Fibroblast of skin of left quadriceps (primary cell): ENCODE measurements at regions not wholly inside any gene's neighbourhood (a gene's known extent, or its start where the extent isn't known, plus 50 kb on each side); places are given as distances from the start of the nearest gene placed in this dataset.
"Not testable (repeated sequence)": the region's sequence is repeated elsewhere in the genome, so short reads cannot be mapped to it uniquely, and the experiment has no call there.

ENCODE experiments used
- DNase-seq, 2 experiments: peaks; one replicate each; pipeline ENCODE4 v3.0.0-alpha.2; 2013; ENCODE audit warnings: low read depth in 2 of 2

DNA sequence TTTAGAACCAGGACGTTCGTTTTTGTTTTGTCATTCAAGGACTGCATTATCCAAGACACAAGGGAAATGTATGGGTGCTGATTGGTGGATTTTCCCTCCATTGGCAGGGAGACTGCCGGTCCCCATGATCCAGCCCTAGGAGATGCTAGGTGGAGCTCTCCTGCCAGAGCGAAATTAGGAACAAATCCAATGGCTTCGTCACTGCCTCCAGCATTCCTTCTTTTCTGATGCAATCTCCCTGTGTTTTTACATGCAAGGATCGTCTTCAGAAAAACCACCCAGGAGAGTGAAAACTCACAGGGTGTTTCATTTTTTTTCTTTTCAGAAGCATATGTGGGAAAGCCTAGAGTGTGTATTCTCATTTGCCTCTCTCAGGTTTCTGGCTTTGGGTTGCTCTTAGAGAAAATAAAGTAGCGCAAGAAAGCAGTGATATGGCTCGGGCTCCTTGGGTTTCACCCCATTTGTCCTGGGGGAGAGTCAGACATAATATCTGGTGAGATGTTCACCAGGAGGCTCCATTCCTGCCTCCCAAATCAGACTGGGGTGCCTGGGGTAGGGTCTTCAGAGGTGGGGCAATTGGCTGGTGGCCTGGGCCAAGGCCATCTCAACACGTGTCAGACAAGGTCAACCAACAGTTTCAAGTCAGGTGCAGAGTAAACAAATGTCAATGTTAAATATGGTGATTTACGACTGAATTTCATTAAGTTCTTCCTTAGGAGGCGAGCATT, 450.9 kb upstream of the MKI67 start:
- peak; percentile 67 to 71 for DNase-seq

- no peak for DNase-seq
Observed at GRCh38 chr10:128577958-128578750, 451.9 kb upstream of the MKI67 start.

DNA sequence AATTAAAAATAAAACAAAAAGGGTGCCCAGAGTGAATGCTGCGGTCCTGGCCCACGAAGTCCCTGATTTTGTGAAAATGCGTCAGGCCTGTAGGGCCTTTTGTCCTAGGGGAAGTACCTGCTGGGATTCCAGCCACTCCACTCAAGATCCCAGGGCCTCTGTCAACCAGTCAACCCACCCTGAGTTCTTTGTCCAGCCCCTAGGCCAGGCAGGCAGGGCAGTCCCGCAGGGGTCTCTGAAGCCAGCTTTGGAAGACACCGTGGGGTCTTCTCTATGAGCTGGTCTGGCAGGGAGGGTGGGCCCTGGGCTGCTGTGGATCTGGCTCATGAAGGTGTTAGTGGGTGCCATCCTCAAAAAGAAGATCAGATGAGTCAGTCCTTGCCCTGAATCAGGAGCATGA, 452.5 kb upstream of the MKI67 start:
- DNase-seq: no peak

GRCh38 chr10:128579280-128579865, 453.1 kb upstream of the MKI67 start:
- DNase-seq: no peak

GRCh38 chr10:128579901-128580300, 453.7 kb upstream of the MKI67 start:
- DNase-seq: no peak

DNA sequence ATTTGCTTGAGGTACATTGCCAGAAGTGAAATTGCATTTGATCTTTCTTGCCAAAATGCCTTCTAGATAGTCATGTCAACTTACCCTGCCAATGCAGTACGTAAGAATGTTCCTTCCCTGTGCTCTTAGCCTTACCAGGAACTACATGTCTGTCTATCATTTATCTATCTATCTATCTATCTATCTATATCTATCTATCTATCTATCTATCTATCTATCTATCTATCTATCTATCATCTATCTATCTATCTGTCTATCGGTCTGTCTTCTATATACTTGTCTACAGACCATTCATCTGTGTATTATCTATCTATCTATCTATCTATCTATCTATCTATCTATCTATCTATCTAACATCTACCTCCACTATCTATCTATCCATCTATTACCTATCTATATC, 456.9 kb upstream of the MKI67 start:
- DNase-seq: not testable (repeated sequence)

- DNase-seq: not testable (repeated sequence)
Observed at GRCh38 chr10:128586599-128586998, 460.4 kb upstream of the MKI67 start.

DNA sequence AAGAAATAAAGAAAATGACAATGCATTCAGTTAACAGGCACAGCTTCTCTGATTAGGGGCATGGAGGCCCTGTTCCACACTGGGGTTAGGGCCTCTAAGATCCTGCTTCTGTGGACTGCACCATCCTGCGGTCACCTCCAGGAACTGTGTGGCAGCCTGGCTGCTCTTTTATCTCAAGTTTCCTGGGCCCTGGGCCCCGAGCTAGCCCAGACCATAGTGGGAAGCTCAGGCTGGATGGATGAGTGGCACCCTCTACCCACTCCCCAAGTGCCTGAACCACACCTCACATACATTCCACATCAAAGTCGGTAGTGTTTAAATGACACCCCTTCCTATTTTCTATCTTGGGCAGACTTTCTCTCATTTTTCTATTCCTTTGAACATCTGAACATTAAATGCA, 461.5 kb upstream of the MKI67 start:
- DNase-seq: no peak

- DNase-seq: no peak
Observed at GRCh38 chr10:128588402-128588801, 462.2 kb upstream of the MKI67 start.

- no peak for DNase-seq
Observed at GRCh38 chr10:128594688-128595087, 468.5 kb upstream of the MKI67 start.

DNA sequence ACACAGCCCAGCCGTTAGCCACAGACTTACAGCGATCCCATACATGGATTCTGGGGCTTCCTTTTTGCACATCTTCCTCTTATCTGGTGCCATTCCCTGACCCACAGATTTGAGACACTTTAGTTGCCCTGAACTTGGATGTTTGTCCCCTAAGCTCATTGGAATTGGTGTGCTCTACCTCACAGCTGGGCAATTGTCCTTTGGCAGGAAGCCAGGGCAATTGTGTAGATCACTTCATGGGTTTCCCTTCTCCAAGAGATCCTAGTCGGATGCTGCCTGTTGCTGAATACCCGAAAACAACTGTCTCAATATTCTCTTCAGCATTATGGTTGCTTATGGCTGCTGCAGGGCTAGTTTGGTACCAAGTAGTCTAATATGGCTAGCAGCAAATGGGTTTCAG, 470.7 kb upstream of the MKI67 start:
- DNase-seq: no peak

GRCh38 chr10:128599030-128599429, 472.8 kb upstream of the MKI67 start:
- DNase-seq: no peak

DNA sequence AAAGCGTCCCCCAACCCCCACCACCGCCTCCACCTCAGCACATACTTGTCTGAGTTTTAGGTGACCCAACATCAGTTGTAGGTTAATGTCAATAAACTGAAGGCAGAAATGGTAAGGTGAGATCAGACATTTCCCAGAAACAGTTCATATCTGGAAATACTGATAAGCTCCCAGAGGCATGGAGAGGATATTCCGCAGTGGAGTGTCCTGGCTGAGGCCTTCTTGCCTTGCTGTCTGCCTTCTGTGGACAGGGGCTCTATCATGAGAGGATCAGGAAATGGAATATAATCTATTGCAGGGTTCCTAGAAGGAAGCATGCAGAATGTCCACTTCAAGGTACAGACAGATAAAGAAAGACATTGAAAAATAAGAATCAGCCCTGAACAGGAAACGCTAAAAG, 473.3 kb upstream of the MKI67 start:
- no peak for DNase-seq

GRCh38 chr10:128602183-128602582, 476.0 kb upstream of the MKI67 start:
- no peak for DNase-seq

DNA sequence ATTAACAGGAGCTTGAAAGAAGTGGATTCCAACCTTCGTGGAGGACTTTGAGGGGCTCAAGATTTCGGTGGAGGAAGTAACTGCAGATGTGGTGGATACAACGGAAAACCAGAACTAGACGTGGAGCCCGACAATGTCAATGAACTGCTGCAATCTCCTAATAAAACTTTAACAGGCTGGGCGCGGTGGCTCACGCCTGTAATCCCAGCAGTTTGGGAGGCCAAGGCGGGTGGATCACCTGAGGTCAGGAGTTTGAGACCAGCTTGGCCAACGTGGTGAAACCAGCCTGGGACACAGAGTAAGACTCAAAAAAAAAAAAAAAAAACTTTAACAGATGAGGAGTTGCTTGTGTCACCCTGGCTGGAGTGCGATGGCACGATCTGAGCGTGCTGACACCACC, 477.8 kb upstream of the MKI67 start:
- DNase-seq: no peak

- DNase-seq: no peak
Observed at GRCh38 chr10:128605180-128605579, 479.0 kb upstream of the MKI67 start.

- DNase-seq: no peak
Observed at GRCh38 chr10:128606055-128606454, 479.8 kb upstream of the MKI67 start.

DNA sequence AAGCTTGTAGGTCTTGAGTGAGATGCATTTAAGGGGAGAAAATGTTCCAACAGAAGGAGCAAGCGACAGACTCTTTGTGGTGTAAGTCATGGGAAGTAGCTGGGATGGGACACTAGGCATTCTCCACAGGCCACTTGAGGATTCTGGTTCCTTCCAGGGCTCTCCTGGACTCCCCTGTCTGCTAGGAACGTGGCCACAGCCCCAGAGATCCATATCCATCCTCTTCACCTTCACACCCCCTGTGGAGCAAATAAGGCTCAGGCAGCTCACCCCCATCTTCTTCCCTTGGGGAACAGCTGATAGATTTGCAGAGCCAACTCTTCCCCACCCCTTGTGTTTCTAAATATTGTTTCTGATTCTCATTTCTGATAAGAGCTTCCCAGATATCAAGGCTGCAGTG, 482.6 kb upstream of the MKI67 start:
- DNase-seq: no peak

- no peak for DNase-seq
Observed at GRCh38 chr10:128609460-128609859, 483.2 kb upstream of the MKI67 start.

DNA sequence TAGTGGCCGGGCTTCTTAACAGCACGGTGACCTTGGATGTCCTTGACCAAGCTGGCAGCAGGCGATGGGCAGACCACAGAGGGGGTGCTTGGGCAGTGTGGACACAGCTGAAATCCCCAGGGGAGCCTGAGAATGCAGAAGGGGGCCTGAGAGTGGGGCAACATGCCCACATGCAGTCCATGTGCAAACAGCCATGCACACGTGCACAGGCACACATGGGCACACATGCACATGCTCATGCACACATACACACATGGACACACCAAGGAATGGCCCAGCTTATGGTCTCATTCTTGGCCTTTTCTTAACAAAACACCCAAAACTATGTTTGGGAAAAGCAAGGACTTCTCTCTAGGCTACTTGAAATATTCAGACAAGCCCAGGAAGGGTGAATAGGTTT, 483.9 kb upstream of the MKI67 start:
- no peak for DNase-seq

- no peak for DNase-seq
Observed at GRCh38 chr10:128612195-128612594, 486.0 kb upstream of the MKI67 start.

DNA sequence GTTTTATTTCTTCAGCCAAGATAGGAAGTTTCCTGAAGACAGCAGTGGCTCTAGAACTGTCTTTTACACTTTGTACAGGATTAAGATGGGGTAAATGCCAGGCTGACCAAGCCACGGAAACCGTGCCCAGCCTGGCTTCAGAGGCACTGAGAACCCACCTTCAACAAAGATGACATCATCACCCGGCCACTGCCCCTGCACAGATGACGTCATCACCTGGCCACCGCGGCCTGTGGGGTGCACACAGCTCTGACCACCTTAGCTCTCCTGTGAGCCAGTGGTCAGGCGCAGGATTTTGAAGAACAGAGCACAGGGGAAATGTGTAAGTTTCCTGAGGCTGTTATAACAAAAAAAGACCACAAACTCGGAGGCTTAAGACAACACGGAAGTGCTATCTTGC, 486.4 kb upstream of the MKI67 start:
- no peak for DNase-seq

- no peak for DNase-seq
Observed at GRCh38 chr10:128614016-128614605, 487.9 kb upstream of the MKI67 start.
